Neutrophil (primary cell): ENCODE measurements at regions not wholly inside any gene's neighbourhood (a gene's known extent, or its start where the extent isn't known, plus 50 kb on each side); places are given as distances from the start of the nearest gene placed in this dataset.

Experiments used
- H3K27ac ChIP-seq: fragments of 200-600 bp; sonication (generic); 2 replicates; pipeline ENCODE4 v1.5.1; 2016; ENCODE audit warnings: mild to moderate bottlenecking, moderate library complexity
- H3K27me3 ChIP-seq: fragments of 200-600 bp; sonication (generic); 2 replicates; pipeline ENCODE4 v1.6.0; 2016; ENCODE audit warnings: mild to moderate bottlenecking
- H3K36me3 ChIP-seq: fragments of 200-600 bp; sonication (generic); 2 replicates; pipeline ENCODE4 v1.5.1; 2017
- H3K4me1 ChIP-seq, 2 experiments: fragments of 200-600 bp in 1 of 2; sonication (generic) in 1 of 2; 1 replicate in 1 of 2; 2 replicates in 1 of 2; pipeline versions ENCODE4 v1.5.1 to v1.6.1; 2013 to 2016; ENCODE audit warnings: low read depth in 1 of 2, low read length in 1 of 2, mild to moderate bottlenecking in 1 of 2, moderate library complexity in 1 of 2; ENCODE audit not compliant: control insufficient read depth in 1 of 2, insufficient read depth in 1 of 2
- H3K4me3 ChIP-seq, 2 experiments: fragments of 200-600 bp in 1 of 2; sonication (generic) in 1 of 2; 1 replicate in 1 of 2; 2 replicates in 1 of 2; pipeline ENCODE4 v1.5.1; 2013 to 2016; ENCODE audit warnings: low read depth in 1 of 2, low read length in 1 of 2, mild to moderate bottlenecking in 1 of 2, moderate library complexity in 1 of 2
- H3K9me3 ChIP-seq: fragments of 200-600 bp; sonication (generic); 2 replicates; pipeline ENCODE4 v1.5.1; 2016
- TF ChIP-seq, protein P1 (sequence below): fragments of 200-600 bp; sonication (generic); IDR thresholded peaks from 2 replicates; pipeline ENCODE4 v1.5.1; 2016; ENCODE audit warnings: antibody characterized with exemption

DNA sequence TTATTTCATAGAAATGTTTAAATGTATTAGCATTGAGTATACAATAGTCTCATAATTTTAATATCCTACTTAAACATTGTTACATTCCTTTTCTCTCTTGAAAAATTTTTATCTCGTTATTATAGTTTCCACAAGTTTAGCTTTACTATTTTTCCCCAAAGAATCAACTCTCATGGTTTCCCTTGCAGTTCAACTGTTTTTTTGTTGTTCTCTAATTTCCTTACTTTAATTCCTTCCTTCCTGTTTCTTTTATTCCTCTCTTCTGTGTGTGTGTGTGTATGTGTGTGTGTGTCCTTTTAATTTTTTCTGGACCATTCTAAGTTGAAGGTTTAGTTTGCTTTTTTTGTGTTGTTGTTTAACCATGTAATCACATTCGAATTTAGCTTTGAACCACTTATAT, 171.1 kb downstream of the GASK1B start:
- Histone ChIP-seq H3K9me3 (no peaks in the 10 kb centered on the region), H3K4me3 (no peak overlapping the region), H3K36me3 (no peaks in the 10 kb centered on the region), H3K4me1 (peaks cover 47 to 53% of the 10 kb centered on the region in 2 experiments), H3K27me3 (no peaks in the 10 kb centered on the region), H3K27ac (no peak overlapping the region)
- TF ChIP-seq, protein P1, sequence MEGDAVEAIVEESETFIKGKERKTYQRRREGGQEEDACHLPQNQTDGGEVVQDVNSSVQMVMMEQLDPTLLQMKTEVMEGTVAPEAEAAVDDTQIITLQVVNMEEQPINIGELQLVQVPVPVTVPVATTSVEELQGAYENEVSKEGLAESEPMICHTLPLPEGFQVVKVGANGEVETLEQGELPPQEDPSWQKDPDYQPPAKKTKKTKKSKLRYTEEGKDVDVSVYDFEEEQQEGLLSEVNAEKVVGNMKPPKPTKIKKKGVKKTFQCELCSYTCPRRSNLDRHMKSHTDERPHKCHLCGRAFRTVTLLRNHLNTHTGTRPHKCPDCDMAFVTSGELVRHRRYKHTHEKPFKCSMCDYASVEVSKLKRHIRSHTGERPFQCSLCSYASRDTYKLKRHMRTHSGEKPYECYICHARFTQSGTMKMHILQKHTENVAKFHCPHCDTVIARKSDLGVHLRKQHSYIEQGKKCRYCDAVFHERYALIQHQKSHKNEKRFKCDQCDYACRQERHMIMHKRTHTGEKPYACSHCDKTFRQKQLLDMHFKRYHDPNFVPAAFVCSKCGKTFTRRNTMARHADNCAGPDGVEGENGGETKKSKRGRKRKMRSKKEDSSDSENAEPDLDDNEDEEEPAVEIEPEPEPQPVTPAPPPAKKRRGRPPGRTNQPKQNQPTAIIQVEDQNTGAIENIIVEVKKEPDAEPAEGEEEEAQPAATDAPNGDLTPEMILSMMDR: no peak

DNA sequence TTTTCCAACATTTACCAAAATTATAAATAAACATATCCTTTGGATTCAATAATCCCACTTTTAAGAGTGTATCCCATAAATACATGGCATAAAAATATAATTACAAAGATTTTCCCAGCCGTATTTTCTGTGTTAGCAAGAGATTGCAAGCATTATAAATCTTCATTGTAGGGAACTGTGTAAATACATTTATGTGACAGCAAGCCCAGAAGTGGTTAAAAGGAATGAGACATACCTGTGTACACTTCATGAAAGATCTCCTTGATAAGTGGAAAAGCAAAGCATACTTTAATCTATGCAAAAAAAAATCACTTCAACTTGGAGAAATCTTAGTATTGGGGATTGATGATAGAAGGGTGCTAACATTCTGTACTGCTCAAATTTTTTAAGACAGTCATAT, 173.1 kb downstream of the GASK1B start:
- Histone ChIP-seq H3K36me3 (no peaks in the 10 kb centered on the region), H3K27me3 (no peaks in the 10 kb centered on the region), H3K9me3 (no peaks in the 10 kb centered on the region), H3K4me3 (no peak overlapping the region), H3K27ac (no peak overlapping the region), H3K4me1 (peaks cover 32% of the 10 kb centered on the region in 2 experiments)
- TF ChIP-seq, protein P1: no peak

DNA sequence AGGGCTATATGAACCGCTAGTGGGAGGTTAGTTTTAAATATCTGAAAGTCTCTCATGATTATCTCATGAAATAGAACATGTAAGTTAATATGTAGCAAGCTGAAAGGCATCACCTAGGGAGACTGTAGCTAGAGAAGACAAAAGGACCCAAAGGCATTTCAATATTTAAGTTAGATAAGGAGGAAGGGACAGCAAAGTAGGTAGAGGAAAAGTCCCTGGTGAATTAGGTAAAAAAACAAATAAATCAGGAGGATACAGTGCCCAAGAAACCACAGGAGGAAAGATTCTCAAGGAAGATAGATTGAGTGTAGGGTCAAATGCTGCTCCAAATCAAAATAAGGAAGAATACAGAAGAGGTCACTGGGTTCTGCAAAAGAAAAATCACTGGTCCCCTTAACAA, 175.5 kb downstream of the GASK1B start:
- TF ChIP-seq, protein P1: no peak
- no peaks in the 10 kb centered on the region for H3K36me3 ChIP-seq
- H3K9me3 ChIP-seq: no peaks in the 10 kb centered on the region
- H3K4me1 ChIP-seq: peaks cover 15 to 16% of the 10 kb centered on the region in 2 experiments
- H3K27ac ChIP-seq: no peak overlapping the region
- no peaks in the 10 kb centered on the region for H3K27me3 ChIP-seq
- H3K4me3 ChIP-seq: no peak overlapping the region

DNA sequence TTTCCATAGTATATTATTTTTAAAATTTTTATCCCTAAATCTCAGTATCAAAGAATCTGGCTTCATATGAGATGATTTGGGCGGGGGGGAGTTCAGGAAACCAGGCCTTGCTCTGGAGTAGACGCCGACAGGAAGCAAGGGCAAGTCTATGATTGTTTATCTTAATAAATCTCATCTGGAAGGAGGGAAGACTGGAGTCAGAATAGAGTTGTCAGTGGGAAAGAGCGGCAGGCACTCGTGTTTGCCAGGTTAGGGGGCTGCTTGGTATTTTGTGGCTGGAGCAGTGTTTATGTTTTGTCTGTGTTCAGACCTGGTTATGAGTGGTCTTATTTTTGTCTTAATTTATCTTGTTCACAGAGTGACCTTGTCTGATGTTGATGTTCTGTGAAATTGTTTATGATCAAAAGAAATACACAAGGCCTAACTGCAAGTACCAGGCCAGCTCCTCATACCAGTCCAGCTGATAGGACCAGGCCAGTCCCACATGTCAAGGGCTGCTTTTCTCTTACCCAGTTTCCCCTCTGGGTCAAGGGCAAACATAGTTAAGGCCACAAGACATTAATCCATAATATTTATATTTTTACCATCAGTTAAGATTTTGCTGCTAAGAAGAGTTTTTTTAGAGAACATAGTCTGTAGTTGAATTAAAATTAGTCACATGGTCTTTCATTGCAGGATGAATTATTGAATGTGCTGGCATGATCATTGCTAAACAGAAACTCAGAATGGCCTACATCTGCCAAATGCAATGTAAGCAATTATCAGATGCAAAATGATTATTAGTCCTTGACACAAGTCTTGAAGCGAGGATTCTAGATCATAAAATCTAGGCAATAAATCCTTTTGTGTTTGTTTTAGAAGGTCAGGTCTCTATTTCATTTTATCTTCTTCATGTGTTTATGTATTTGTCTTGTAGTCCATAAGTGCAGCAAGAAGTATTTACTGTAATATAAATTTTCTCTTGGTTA, 176.5 kb downstream of the GASK1B start:
- H3K4me1 ChIP-seq: peaks cover 17% of the 10 kb centered on the region in 2 experiments
- H3K36me3 ChIP-seq: no peaks in the 10 kb centered on the region
- H3K27me3 ChIP-seq: no peaks in the 10 kb centered on the region
- no peaks in the 10 kb centered on the region for H3K9me3 ChIP-seq
- TF ChIP-seq, protein P1: no peak
- no peak overlapping the region for H3K27ac ChIP-seq
- no peak overlapping the region for H3K4me3 ChIP-seq

DNA sequence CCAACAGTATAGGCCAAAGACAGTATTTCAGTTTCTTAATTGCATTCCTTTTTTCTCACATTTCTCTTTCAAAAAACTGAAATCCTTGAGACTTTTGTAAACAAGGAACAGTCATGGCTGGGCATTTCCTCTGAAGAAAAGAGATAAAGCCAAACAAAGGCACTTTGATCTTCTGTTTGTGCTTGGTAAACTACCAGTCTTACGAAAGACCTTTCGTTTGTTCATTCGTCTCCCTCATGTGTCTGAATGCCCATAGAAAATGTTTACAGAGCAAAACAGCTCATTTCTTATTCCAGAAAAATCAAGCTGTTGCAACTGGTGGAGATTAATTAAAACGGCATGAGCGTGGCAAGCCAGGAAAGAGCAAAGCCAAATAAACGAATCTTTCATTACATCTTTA, 178.0 kb downstream of the GASK1B start:
- H3K4me1 ChIP-seq: peaks cover 17% of the 10 kb centered on the region in 2 experiments
- no peaks in the 10 kb centered on the region for H3K36me3 ChIP-seq
- H3K27ac ChIP-seq: no peak overlapping the region
- H3K4me3 ChIP-seq: no peak overlapping the region
- H3K27me3 ChIP-seq: no peaks in the 10 kb centered on the region
- H3K9me3 ChIP-seq: no peaks in the 10 kb centered on the region
- TF ChIP-seq, protein P1: no peak
